SH-SY5Y (cell line): ENCODE measurements at regions not wholly inside any gene's neighbourhood (a gene's known extent, or its start where the extent isn't known, plus 50 kb on each side); places are given as distances from the start of the nearest gene placed in this dataset.

Experiments
- GATA2 ChIP-seq: IDR thresholded peaks from 2 replicates; pipeline ENCODE4 v1.6.1; 2011; ENCODE audit warnings: mild to moderate bottlenecking, low read depth, low read length
- GATA3 ChIP-seq: IDR thresholded peaks from 2 replicates; pipeline ENCODE4 v1.6.1; 2011; ENCODE audit warnings: low read depth, mild to moderate bottlenecking, low read length, moderate library complexity

- TF ChIP-seq GATA3: no peak
- TF ChIP-seq GATA2: no peak
Observed at GRCh38 chr2:8361930-8362329, 319.9 kb upstream of the ID2 start.
